ENCODE measurements at regions not wholly inside any gene's neighbourhood (a gene's known extent, or its start where the extent isn't known, plus 50 kb on each side); places are given as distances from the start of the nearest gene placed in this dataset.
A peak's percentile ranks its signal among the peaks of the same experiment; 100 is the strongest.
"Not testable (repeated sequence)": the region's sequence is repeated elsewhere in the genome, so short reads cannot be mapped to it uniquely, and the experiment has no call there.

- DNase-seq = no peak
Measured at GRCh38 chr17:70736375-70736957, 567.1 kb downstream of the KCNJ2 start.

- no peak for DNase-seq
Measured at GRCh38 chr17:70739065-70739464, 569.7 kb downstream of the KCNJ2 start.

- not testable (repeated sequence) for DNase-seq
Measured at GRCh38 chr17:70746574-70746973, 577.2 kb downstream of the KCNJ2 start.

DNA sequence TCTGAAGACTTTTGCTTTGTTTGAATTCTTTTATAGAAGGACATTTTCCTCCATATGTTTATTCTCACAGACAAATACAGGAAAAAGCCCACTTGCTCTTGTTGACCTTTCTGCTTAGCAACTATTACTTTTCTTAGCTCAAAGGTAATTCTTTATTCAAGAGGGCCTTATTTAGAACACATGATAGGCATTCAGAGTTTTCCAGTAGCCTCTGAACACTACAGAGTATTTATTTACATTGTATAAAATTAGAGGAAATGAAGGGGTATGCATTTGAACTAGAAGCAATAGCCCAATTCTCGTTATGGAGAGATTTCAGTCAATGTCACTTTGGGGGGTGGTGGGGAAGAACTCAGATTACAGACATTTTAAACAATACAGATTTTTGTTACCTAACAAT is 581.7 kb downstream of the KCNJ2 start:
- DNase-seq = no peak

DNA sequence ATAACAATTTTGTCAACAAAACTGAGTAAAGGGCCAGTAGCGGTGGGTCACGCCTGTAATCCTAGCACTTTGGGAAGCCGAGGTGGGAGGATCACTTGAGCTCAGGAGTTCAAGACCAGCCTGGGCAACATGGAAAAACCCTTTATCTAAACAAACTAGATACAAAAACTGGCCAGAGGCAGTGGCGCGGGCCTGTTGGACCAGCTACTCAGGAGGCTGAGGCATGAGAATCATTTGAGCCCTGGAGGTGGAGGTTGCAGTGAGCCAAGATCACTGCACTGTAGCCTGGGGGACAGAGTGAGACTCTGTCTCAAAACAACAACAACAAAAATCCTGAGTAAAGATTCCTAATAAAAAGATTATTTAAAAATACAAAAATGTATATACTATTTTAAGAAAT is 583.1 kb downstream of the KCNJ2 start:
- DNase-seq = not testable (repeated sequence)

GRCh38 chr17:70752966-70753467 is 583.7 kb downstream of the KCNJ2 start:
- DNase-seq = no peak

DNA sequence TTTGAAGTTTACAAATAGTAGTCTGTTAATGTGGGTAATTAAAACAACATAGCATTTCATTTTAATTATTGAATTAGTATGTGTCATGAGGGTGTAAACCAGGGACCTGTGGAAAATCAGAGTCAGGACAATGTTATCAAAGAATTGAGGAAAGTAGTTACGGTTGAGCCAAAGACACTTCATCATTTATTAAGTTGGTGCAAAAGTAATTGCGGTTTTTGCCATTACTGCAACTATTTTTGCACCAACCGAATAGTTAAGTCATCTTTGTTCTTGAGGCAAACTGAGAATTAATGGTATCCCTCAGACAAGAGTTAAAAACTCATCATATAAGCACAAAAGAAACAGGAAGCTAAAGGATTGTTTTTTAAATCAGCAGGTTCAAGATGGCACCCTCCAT is 593.7 kb downstream of the KCNJ2 start:
- no peak for DNase-seq

GRCh38 chr17:70767102-70767701 is 597.9 kb downstream of the KCNJ2 start:
- DNase-seq = peak; percentile 30

- no peak for DNase-seq
Measured at GRCh38 chr17:70769956-70770355, 600.6 kb downstream of the KCNJ2 start.

DNA sequence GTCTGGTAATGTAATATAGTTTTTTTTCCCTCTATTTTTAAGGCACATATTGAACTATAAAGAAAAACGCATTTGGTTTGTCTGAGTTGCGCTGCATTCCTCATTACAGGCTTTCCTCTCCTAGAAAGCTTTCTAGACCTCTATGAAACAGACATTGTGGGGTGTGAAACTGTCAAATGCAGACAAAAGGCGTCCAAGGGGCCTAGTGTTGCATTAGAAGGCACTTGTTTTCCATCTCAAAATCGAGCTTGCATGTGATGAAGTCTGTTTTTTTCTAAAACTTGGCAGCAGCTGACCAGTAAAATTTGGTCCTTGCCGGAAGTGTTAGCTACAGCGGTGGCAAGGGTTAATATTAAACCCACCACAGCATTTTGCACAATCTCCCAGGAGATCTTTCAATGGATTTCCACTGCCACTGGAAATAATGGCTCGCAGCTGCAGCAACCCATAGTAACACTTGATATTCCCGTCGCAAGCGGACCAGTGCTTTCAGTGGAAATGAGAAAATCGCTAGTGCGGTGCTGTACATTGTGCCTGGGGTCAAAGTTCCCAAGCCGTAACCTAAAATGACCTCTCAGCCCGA is 602.6 kb downstream of the KCNJ2 start:
- DNase-seq = no peak

- DNase-seq = no peak
Measured at GRCh38 chr17:70772761-70773160, 603.4 kb downstream of the KCNJ2 start.

GRCh38 chr17:70773258-70773657 is 603.9 kb downstream of the KCNJ2 start:
- DNase-seq = no peak

GRCh38 chr17:70774339-70775117 is 605.2 kb downstream of the KCNJ2 start:
- no peak for DNase-seq

DNA sequence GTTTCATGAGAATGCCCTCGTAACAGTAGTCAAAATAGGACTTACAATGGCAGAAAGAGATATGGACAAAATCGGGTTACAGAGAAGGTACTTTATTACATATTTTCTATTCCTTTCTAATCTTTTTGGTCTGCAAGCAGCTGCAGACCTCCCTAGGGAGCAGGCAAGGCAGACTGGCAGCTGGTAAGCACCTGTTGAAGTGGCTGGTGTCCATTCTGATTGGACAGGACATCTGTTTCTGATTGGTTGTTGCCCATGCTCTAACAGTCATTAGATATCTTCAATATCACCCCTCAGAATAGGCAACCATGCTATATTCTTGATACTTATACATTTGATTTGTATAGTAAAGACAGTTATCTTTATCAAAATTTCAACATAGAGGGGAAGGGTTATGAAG is 606.3 kb downstream of the KCNJ2 start:
- DNase-seq = no peak

DNA sequence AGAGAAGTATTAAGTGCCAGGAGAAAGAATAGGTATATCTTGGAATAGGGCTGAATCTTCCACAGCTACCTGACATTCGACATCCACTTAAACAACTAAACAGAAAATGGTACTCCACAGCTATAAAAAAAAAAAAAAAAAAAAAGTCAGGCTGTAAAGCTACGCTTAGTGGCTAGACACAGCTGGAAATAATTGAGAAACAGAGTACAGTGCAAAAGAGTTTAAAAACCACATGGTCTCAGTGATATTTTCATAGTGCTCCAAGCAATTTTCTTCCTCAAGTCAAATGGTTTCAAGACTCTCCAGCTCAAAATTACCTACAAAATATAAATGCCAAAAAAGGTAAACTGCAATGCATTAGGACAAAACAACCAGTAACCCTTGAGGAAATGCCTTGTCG is 607.1 kb downstream of the KCNJ2 start:
- no peak for DNase-seq

DNA sequence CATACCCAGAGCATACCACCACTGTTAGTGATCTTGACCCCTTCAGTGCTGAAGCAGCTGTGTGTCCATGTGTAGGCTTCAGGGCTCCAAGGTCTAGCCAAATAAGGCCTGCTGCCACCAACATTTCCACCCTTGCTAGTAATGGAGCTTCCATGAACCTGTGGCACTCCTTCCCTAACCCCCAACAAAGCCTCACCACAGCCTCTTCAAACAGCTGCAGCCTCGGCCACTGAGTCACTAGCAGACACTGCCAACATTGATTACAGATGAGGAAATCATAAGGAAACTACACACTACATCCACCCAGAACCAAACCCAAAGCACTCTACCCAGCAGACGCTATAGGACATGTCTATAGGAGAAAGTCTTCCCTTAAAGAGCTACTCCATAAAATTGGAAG is 610.7 kb downstream of the KCNJ2 start:
- DNase-seq = no peak

- no peak for DNase-seq
Measured at GRCh38 chr17:70786081-70786480, 616.7 kb downstream of the KCNJ2 start.

- DNase-seq = no peak
Measured at GRCh38 chr17:70787721-70788300, 618.5 kb downstream of the KCNJ2 start.

DNA sequence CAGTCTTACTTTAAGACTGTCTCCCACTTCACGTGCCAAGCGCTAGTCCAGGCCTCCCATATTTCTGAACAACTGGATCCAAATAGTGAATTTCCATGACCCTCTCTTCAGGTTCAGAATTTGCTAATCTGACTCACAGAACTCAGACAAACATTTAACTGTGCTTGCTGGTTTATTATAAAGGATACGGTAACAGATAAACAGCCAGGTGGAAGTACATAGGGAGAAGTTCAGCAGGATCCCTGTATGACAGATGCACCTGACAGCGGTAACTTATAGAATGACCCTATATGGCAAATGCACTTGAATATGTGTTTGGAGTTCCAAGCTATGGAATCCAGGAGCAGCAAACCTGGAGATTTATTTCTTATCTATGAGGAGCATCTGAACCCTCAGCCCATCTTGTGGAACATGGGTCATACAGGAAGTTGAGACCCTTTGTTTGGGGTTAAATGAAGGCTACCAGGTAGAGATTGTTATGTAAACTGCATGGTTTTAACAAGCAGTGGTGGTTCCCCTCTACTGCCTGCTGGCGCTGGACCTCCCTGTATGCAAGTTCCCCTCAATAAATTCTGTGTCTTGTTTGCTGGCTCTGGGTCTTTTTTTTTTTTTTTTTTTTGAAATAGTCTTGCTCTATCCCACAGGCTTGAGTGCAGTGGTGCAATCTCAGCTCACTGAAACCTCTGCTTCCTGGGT is 622.6 kb downstream of the KCNJ2 start:
- no peak for DNase-seq

GRCh38 chr17:70794738-70795137 is 625.4 kb downstream of the KCNJ2 start:
- DNase-seq = no peak

- no peak for DNase-seq
Measured at GRCh38 chr17:70795620-70796019, 626.3 kb downstream of the KCNJ2 start.

GRCh38 chr17:70796757-70797156 is 627.4 kb downstream of the KCNJ2 start:
- no peak for DNase-seq

Data from muscle of arm (tissue), 1 donor.